B cell (primary cell): ENCODE measurements at regions not wholly inside any gene's neighbourhood (a gene's known extent, or its start where the extent isn't known, plus 50 kb on each side); places are given as distances from the start of the nearest gene placed in this dataset.

Experiments used
- ATAC-seq: fragments of 200-7000 bp; cut with Tn5 transposase; one replicate; pipeline ENCODE4 v1.10.0; 2021; ENCODE audit warnings: low read depth, mild to moderate bottlenecking, moderate number of reproducible peaks, moderate library complexity
- CTCF ChIA-PET: fragments of 350-600 bp; sonication (Branson Sonifier 250); formaldehyde crosslinking; loops from one replicate; lab custom pipeline; 2021; ENCODE audit warnings: antibody characterized with exemption, inconsistent platforms; lab: Charles Lee
- POLR2A ChIA-PET: fragments of 350-600 bp; sonication (Branson Sonifier 250); formaldehyde crosslinking; loops from one replicate; lab custom pipeline; 2021; ENCODE audit warnings: antibody characterized with exemption; lab: Charles Lee
- DNase-seq: peaks from one replicate; pipeline ENCODE4 v3.0.0; 2013
- H2AFZ ChIP-seq: 2 replicates; pipeline ENCODE4 v1.6.1; 2012; ENCODE audit warnings: mild to moderate bottlenecking, low read depth, low read length; ENCODE audit not compliant: insufficient read depth, poor library complexity, severe bottlenecking
- H3K27ac ChIP-seq, 2 donors: 1 replicate in 1 of 2; 2 replicates in 1 of 2; pipeline ENCODE4 v1.5.1; 2012 to 2013; ENCODE audit warnings: low read length in 2 of 2, mild to moderate bottlenecking in 2 of 2, moderate library complexity in 1 of 2
- H3K27me3 ChIP-seq, 4 experiments: fragments of 200-600 bp in 1 of 4; sonication (generic) in 1 of 4; replicated peaks in 1 of 4; 1 replicate in 2 of 4; 2 replicates in 2 of 4; pipeline versions ENCODE4 v1.6.1 to v1.7.0; 2013 to 2016; ENCODE audit warnings: low read length in 3 of 4, mild to moderate bottlenecking in 2 of 4, mixed read lengths in 1 of 4, moderate library complexity in 1 of 4; ENCODE audit not compliant: insufficient read depth in 4 of 4, control insufficient read depth in 3 of 4; ENCODE audit errors: control extremely low read depth in 1 of 4
- H3K36me3 ChIP-seq, 2 experiments: replicated peaks in 1 of 2; 1 replicate in 1 of 2; 2 replicates in 1 of 2; pipeline versions ENCODE4 v1.6.1 to v1.7.1; 2013; ENCODE audit warnings: low read length in 1 of 2; ENCODE audit not compliant: insufficient read depth in 2 of 2, control insufficient read depth in 1 of 2; ENCODE audit errors: control extremely low read depth in 1 of 2, extremely low read depth in 1 of 2
- H3K4me1 ChIP-seq, 2 donors: fragments of 200-600 bp in 1 of 2; sonication (generic) in 1 of 2; 1 replicate in 1 of 2; 2 replicates in 1 of 2; pipeline versions ENCODE4 v1.5.1 to v1.6.1; 2013 to 2017; ENCODE audit warnings: low read length in 2 of 2; ENCODE audit not compliant: control insufficient read depth in 2 of 2, insufficient read depth in 2 of 2
- H3K4me2 ChIP-seq: replicated peaks from 2 replicates; pipeline ENCODE3; 2012; ENCODE audit warnings: mild to moderate bottlenecking, low read depth, low read length; ENCODE audit not compliant: poor library complexity, severe bottlenecking
- H3K4me3 ChIP-seq, 5 experiments: fragments of 200-600 bp in 1 of 5; sonication (generic) in 1 of 5; 1 replicate in 3 of 5; 2 replicates in 2 of 5; pipeline versions ENCODE4 v1.5.1 to v1.7.0; 2011 to 2016; ENCODE audit warnings: low read length in 4 of 5, mild to moderate bottlenecking in 4 of 5, low read depth in 2 of 5, control low read depth in 1 of 5, moderate library complexity in 1 of 5; ENCODE audit not compliant: insufficient read depth in 1 of 5; ENCODE audit errors: control extremely low read depth in 1 of 5, extremely low read depth in 1 of 5
- H3K79me2 ChIP-seq: fragments of 200-600 bp; sonication (generic); one replicate; pipeline ENCODE4 v1.6.0; 2016; ENCODE audit warnings: low read length; ENCODE audit not compliant: control insufficient read depth, insufficient read depth
- H3K9ac ChIP-seq: fragments of 200-600 bp; sonication (generic); 2 replicates; pipeline ENCODE4 v1.6.1; 2017; ENCODE audit warnings: mild to moderate bottlenecking, low read length, moderate library complexity
- H3K9me3 ChIP-seq, 3 donors: one replicate each; pipeline versions ENCODE4 v1.6.1 to v1.7.1; 2013; ENCODE audit warnings: low read length in 2 of 3; ENCODE audit not compliant: control insufficient read depth in 2 of 3, insufficient read depth in 1 of 3; ENCODE audit errors: control extremely low read depth in 1 of 3
- H4K20me1 ChIP-seq: 2 replicates; pipeline ENCODE4 v1.6.0; 2012; ENCODE audit warnings: mild to moderate bottlenecking, low read length; ENCODE audit not compliant: insufficient read depth, control insufficient read depth, poor library complexity, severe bottlenecking
- H3K27ac Mint-ChIP-seq: one replicate; pipeline ENCODE4 v1.8.0; 2021; ENCODE audit warnings: mixed read lengths
- H3K27me3 Mint-ChIP-seq: one replicate; pipeline ENCODE4 v1.8.0; 2021; ENCODE audit warnings: mixed read lengths
- H3K4me1 Mint-ChIP-seq: one replicate; pipeline ENCODE4 v1.8.0; 2021; ENCODE audit warnings: mixed read lengths
- H3K4me3 Mint-ChIP-seq: one replicate; pipeline ENCODE4 v1.8.0; 2021; ENCODE audit warnings: mixed read lengths
- H3K9me3 Mint-ChIP-seq: one replicate; pipeline ENCODE4 v1.8.0; 2022; ENCODE audit warnings: mixed read lengths; ENCODE audit not compliant: insufficient read depth
- EZH2 ChIP-seq: IDR thresholded peaks from 2 replicates; pipeline ENCODE4 v1.6.1; 2012; ENCODE audit warnings: borderline replicate concordance, low read depth, mild to moderate bottlenecking, moderate library complexity, low read length; ENCODE audit not compliant: insufficient read depth, poor library complexity, severe bottlenecking
- WGBS: methylation state at CpG from one replicate; pipeline ENCODE4 v1.1.5; 2013; ENCODE audit warnings: missing lambda C conversion rate; ENCODE audit not compliant: insufficient coverage; 5-methylcytosine and 5-hydroxymethylcytosine counted together
- intact Hi-C: fragments of 100-400 bp; cut with micrococcal nuclease; formaldehyde crosslinking; loops from one replicate; pipeline ENCODE4 v1.10.0; 2022
- TF ChIP-seq, protein P1 (sequence below): fragments of 200-600 bp; IDR thresholded peaks from one replicate; pipeline ENCODE4 v1.8.0; 2022; ENCODE audit warnings: antibody characterized with exemption, mild to moderate bottlenecking

DNA sequence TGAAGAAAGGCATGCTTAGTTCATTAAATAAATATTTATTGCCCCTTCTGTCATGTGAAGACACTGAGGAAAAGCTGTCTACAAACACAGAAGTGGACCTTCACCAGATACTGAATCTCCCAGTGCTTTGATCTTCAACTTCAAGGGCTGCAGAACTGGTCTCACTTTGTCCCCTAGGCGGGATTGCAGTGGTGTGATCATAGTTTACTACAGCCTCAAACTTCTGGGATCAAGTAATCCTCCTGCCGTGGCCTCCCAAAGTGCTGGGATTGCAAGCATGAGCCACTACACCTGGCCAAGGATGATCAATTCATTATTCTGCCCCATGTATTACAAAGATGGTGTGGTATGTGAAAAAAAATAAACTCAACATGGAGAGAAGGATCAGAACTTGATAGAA is 496.2 kb upstream of the HS3ST5 start:
- H3K9me3 Mint-ChIP-seq, result peaks cover 3% of the 10 kb centered on the region
- no peak for DNase-seq
- intact Hi-C loops, result no loop called here
- Histone ChIP-seq H2AFZ (no peak overlapping the region), H3K36me3 (no peaks in the 10 kb centered on the region), H3K27ac (no peak overlapping the region), H3K27me3 (no peaks in the 10 kb centered on the region), H3K79me2 (no peaks in the 10 kb centered on the region), H3K9me3 (peaks cover 0 to 3% (median 0%) of the 10 kb centered on the region in 3 donors), H3K4me2 (no peak overlapping the region), H3K9ac (no peak overlapping the region), H3K4me1 (no peaks in the 10 kb centered on the region), H3K4me3 (no peak overlapping the region), H4K20me1 (no peaks in the 10 kb centered on the region)
- TF ChIP-seq, protein P1, sequence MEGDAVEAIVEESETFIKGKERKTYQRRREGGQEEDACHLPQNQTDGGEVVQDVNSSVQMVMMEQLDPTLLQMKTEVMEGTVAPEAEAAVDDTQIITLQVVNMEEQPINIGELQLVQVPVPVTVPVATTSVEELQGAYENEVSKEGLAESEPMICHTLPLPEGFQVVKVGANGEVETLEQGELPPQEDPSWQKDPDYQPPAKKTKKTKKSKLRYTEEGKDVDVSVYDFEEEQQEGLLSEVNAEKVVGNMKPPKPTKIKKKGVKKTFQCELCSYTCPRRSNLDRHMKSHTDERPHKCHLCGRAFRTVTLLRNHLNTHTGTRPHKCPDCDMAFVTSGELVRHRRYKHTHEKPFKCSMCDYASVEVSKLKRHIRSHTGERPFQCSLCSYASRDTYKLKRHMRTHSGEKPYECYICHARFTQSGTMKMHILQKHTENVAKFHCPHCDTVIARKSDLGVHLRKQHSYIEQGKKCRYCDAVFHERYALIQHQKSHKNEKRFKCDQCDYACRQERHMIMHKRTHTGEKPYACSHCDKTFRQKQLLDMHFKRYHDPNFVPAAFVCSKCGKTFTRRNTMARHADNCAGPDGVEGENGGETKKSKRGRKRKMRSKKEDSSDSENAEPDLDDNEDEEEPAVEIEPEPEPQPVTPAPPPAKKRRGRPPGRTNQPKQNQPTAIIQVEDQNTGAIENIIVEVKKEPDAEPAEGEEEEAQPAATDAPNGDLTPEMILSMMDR, result no peak
- no peak for TF ChIP-seq EZH2
- ATAC-seq, result no peak
- POLR2A ChIA-PET, result no interaction called here
- no peaks in the 10 kb centered on the region for H3K27me3 Mint-ChIP-seq
- no peak overlapping the region for H3K4me3 Mint-ChIP-seq
- CTCF ChIA-PET, result no interaction called here
- WGBS, result 86% methylated on average over 1 of the region's 2 CpGs
- no peaks in the 10 kb centered on the region for H3K4me1 Mint-ChIP-seq
- no peak overlapping the region for H3K27ac Mint-ChIP-seq

DNA sequence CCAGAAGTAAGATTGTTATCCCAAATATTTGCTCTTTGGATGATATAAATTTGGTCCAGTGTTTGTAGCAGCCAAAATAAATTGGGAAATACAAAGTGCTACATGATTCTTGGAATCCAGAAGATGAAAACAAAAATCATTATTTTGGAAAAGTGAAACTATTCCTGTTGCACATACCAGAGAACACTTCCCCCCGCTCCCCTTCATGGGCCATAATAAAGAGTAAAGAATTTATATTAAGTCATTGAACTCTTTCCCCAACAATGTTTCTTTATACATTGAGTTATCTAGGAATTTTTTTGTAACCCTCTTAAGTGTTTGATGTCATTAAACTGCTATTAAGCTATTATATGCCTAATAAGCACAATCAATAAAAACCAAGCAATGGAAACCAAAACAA is 490.4 kb upstream of the HS3ST5 start:
- TF ChIP-seq EZH2, result no peak
- TF ChIP-seq, protein P1, result no peak
- no CpG with 5 or more reads among the region's 1 CpG for WGBS
- no peaks in the 10 kb centered on the region for H3K4me1 Mint-ChIP-seq
- ChIA-PET CTCF (no interaction called here), POLR2A (no interaction called here)
- Histone ChIP-seq H3K9ac (no peak overlapping the region), H3K4me2 (no peak overlapping the region), H3K79me2 (no peaks in the 10 kb centered on the region), H3K4me1 (no peaks in the 10 kb centered on the region), H3K27ac (no peak overlapping the region), H2AFZ (no peak overlapping the region), H3K27me3 (no peaks in the 10 kb centered on the region), H3K4me3 (no peak overlapping the region), H4K20me1 (no peaks in the 10 kb centered on the region), H3K36me3 (no peaks in the 10 kb centered on the region), H3K9me3 (no peaks in the 10 kb centered on the region)
- ATAC-seq, result no peak
- no peak overlapping the region for H3K27ac Mint-ChIP-seq
- H3K4me3 Mint-ChIP-seq, result no peak overlapping the region
- H3K9me3 Mint-ChIP-seq, result no peaks in the 10 kb centered on the region
- intact Hi-C loops, result no loop called here
- no peaks in the 10 kb centered on the region for H3K27me3 Mint-ChIP-seq
- no peak for DNase-seq
